Heart left ventricle (tissue), 13 donors: ENCODE measurements at regions not wholly inside any gene's neighbourhood (a gene's known extent, or its start where the extent isn't known, plus 50 kb on each side); places are given as distances from the start of the nearest gene placed in this dataset.

ENCODE experiments used
- CTCF ChIP-seq, 12 donors: fragments of 200-600 bp; sonication (generic) in 4 of 12; IDR thresholded peaks; one replicate each; pipeline versions ENCODE4 v1.5.0 to v1.8.0; 2018 to 2022; ENCODE audit warnings: antibody characterized with exemption in 12 of 12, mild to moderate bottlenecking in 5 of 12
- POLR2A ChIP-seq, 2 donors: fragments of 450-650 bp; IDR thresholded peaks; one replicate each; pipeline ENCODE4 v1.6.1; 2017; ENCODE audit warnings: antibody characterized with exemption in 2 of 2, mild to moderate bottlenecking in 2 of 2, moderate library complexity in 2 of 2
- donor health status: ischemic (EF 13 %, LVEDD 7.1; RV severe dilation, severe dysfunction).
- donor health status: DM: no; HTN: yes; CAD: no.
- donor health status: DM: no; HTN: no; CAD: no.
- donor health status: ischemic (EF 25% LVEDD 6.9; RV normal size, moderate dysfunction).
- donor health status: ischemic (EF 25% LVEDD 5.7; RV mildly dilated, moderate dysfunction).
- donor health status: ischemic (EF 35%, LVEDD 5.7; RV mildly dilated, moderate dysfunction).
- donor health status: nonischemic (EF 11% LVEDD 7.7; RV severe dilation, severe dysfunction).
- donor health status: DM: yes; HTN: yes; CAD: no.
- donor health status: PGD.
- donor health status: ischemic (EF 29% LVEDD 5.4; RV normal size, mild dysfunction).
- donor health status: nonischemic (EF 23%, LVEDD 6.1; RV moderate dilation, normal function).

- TF ChIP-seq CTCF (IDR thresholded peaks at IDR 0.05): no peak
- no peak for TF ChIP-seq POLR2A (IDR thresholded peaks at IDR 0.05)
Measured at GRCh38 chr20:50358971-50359370, 151.2 kb upstream of the PTPN1 start.
